HG03558 (cell line): ENCODE measurements at regions not wholly inside any gene's neighbourhood (a gene's known extent, or its start where the extent isn't known, plus 50 kb on each side); places are given as distances from the start of the nearest gene placed in this dataset.

Source experiments
- ATAC-seq: cut with Tn5 transposase; IDR thresholded peaks from one replicate; pipeline ENCODE4 v1.9.1; 2021; ENCODE audit warnings: moderate number of reproducible peaks; ENCODE audit not compliant: unreplicated experiment; ENCODE audit errors: extremely low read depth

- no peak for ATAC-seq
Observed at GRCh38 chr11:115751243-115752015, 247.2 kb upstream of the CADM1 start.

GRCh38 chr11:115745610-115746512 is 241.6 kb upstream of the CADM1 start:
- ATAC-seq = no peak

GRCh38 chr11:115745066-115745465 is 240.9 kb upstream of the CADM1 start:
- ATAC-seq = no peak

- ATAC-seq = no peak
Observed at GRCh38 chr11:115743719-115744118, 239.5 kb upstream of the CADM1 start.

GRCh38 chr11:115741376-115742107 is 237.3 kb upstream of the CADM1 start:
- no peak for ATAC-seq

GRCh38 chr11:115740324-115740723 is 236.1 kb upstream of the CADM1 start:
- ATAC-seq = no peak

- no peak for ATAC-seq
Observed at GRCh38 chr11:115739878-115740277, 235.7 kb upstream of the CADM1 start.

GRCh38 chr11:115739146-115739545 is 234.9 kb upstream of the CADM1 start:
- no peak for ATAC-seq

- no peak for ATAC-seq
Observed at GRCh38 chr11:115737875-115738274, 233.7 kb upstream of the CADM1 start.

- ATAC-seq = no peak
Observed at GRCh38 chr11:115736146-115736545, 231.9 kb upstream of the CADM1 start.

GRCh38 chr11:115724666-115725065 is 220.5 kb upstream of the CADM1 start:
- no peak for ATAC-seq

- ATAC-seq = no peak
Observed at GRCh38 chr11:115722711-115723110, 218.5 kb upstream of the CADM1 start.

- no peak for ATAC-seq
Observed at GRCh38 chr11:115721296-115721995, 217.2 kb upstream of the CADM1 start.

- ATAC-seq = no peak
Observed at GRCh38 chr11:115720602-115721245, 216.5 kb upstream of the CADM1 start.

GRCh38 chr11:115718945-115719344 is 214.7 kb upstream of the CADM1 start:
- no peak for ATAC-seq

GRCh38 chr11:115718106-115718505 is 213.9 kb upstream of the CADM1 start:
- ATAC-seq = no peak

- ATAC-seq = no peak
Observed at GRCh38 chr11:115716601-115717529, 212.7 kb upstream of the CADM1 start.

- no peak for ATAC-seq
Observed at GRCh38 chr11:115716080-115716479, 211.9 kb upstream of the CADM1 start.
